GM18873 (cell line): ENCODE measurements at regions not wholly inside any gene's neighbourhood (a gene's known extent, or its start where the extent isn't known, plus 50 kb on each side); places are given as distances from the start of the nearest gene placed in this dataset.

Experiments used
- ATAC-seq: cut with Tn5 transposase; IDR thresholded peaks from one replicate; pipeline ENCODE4 v1.9.1; 2021; ENCODE audit warnings: mild to moderate bottlenecking, moderate library complexity, moderate number of reproducible peaks; ENCODE audit not compliant: unreplicated experiment, low FRiP score

DNA sequence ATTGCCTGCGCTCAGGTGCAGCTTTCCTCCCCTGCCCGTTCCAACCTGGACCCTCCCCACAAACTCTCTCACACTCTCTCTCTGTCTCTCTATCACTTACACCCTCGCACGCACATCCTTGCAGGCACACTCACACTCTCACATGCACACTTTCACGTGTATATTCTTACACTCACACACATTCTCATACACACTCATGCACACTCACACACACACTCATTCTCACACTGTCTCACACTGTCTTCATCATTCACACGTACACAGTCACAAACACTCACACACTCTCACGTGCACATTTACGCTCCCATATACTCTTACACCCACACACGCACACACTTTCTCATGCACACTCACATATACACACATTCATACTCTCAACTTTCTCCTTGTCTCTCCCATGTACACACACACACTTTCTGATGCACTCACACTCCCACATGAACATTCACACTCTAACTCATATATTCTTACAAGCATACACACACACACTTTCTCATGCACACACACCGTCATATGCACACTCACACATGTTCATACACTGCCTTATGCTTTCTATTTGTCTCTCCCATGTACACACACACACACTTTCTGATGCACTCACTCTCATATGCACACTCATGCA is 229.3 kb downstream of the SNX18 start:
- no peak for ATAC-seq

DNA sequence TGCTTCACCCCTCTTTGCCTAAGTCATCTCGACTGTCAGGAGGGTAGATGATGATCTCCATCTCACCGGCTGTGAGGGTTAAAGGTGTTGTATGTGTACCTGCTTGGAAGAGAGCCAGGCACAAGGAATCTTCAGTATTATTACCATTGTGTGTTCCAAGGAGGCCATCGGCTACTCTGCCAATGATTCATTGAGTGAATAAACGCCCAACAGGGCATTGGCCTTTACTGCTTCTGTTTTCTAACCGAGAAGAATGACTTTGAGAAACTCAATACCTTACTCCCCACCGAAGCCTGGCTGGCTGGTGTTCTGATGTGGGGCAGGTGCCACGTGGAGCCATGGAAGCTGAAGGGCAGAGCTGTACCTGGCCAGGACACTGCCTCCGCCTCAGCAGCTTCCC is 228.8 kb downstream of the SNX18 start:
- no peak for ATAC-seq

DNA sequence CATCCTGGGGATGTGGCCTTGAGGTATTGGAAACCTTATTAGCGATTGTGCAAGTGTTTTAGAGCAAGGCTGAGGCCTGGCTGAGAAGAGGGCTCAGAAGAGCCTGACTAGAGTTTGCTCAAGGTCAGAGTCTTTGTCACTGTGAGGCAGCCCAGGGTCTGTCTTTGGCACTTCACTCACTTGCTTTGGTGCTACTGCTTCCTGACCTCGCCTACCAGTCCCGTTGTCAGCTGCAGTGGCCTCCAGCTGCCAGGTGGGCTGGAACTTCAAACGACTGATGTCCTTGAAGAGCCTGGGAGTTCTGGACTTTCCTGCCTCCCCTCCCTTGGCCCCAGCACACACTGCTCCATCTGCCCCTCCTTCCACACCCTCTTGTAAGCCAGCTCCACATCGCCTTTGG is 228.0 kb downstream of the SNX18 start:
- ATAC-seq, result no peak

DNA sequence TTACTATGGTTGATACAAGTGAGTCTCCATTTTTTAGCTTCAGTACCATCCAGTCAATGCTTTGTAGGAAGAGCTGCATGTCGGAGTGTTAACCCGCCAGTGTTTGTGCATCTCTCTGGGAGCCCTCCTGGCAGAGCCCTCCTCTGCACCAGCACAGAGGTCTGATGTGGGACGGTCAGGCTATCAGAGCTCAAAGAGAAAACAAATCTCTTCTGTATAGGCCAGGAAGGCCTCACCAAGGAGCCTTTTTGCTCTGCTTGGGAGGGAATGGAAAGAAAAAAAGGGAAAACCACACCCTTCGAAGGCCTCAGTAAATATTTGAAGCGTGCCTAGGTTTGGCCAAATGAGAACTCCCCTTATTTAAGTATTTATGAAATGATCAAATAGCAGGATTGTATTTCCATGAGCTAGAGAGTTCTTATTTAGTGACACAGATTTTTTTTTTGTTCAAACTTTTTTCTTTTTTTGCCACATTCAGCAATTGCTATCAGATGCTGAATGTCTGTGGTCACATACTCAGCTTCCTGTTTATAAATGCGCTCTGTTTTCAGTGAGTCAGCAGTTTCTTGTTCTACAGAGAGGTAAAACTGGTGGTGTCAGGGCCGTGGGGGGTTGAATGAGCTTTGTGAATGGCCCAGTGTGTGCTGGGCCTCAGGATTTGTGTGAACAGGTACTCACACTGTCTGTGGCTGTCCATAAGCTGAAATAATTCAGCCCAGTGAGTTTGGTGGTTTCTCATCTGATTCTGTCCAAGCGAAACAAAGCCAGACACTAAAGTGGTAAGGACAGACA is 226.6 kb downstream of the SNX18 start:
- ATAC-seq, result peak; percentile 68

DNA sequence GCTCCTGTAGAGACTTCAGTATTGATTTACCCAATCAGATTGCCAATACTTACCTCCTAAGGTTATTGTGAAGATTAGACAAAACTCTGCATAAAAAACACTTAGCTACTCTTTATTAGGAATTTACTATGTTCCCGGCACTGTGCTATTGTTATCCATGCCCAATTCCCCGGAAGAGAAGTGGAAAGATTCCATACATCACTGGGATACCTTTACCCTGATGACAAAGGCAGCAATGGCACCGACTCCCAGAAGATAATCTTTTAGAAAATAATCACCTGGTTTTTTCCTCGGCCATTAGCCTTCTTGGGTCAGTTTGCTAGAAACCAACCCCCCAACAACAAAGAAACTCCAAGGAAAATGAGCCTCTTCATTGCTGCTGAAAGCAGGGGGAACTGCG is 226.0 kb downstream of the SNX18 start:
- no peak for ATAC-seq

DNA sequence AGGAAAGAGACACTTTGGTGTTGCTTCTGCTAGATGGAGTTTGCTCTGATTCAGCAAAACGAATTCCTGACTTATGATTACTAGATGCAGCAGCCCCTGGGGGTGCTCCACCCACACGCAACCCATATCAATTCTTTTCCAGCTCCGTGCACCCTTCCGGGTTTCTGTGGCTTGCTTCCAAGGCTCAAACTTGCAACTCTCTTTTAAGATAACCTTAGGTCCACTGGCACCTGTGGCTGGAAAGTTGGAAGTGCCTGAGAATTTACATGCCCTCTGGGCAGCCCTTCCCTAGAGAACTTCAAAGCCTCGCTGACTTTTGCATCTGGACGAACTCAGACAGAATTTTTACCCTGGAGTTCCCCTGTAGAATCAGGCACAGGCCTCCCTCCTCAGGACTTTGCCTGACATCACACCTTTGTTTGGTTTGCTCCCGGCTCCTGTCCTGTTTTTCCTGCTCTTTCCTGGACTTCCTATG is 224.9 kb downstream of the SNX18 start:
- ATAC-seq, result no peak

DNA sequence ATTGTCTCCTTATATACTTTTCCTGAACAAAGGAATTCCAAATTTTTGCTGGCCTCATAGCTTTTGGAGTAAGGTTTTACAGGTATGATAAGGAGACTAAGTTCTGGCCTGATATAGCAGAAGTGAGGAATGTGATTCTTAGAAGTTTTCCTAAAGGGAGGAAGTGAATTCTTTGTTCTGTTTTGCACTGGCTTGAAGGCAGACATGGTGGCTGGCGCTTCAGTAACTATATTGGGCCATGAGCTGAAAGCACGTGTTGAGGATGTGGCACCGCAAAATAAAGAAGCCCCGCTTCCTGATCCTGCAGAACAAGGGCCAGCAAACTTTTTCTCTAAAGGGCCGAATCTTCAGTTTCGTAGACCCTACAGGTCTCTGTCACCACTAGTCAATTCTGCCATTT is 224.2 kb downstream of the SNX18 start:
- no peak for ATAC-seq

DNA sequence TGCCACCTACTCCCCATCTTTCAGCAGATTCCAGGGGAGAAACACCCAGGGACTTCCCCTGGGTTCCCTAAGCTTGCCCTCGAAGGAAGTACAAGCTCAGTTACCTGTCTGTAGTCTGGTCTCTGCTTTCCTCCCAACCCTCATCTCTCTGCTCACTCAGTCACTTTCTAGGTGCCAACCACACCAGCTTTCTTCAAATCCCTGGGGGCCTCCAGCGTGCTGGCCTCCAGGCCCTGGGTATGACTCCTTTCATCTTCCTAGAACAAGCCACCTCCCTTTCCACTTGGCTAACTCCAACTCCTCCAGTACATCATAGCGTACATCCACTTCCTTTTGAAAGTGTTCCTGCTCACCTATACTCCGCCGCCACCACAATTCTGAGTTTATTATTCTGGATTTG is 222.6 kb downstream of the SNX18 start:
- ATAC-seq, result no peak

DNA sequence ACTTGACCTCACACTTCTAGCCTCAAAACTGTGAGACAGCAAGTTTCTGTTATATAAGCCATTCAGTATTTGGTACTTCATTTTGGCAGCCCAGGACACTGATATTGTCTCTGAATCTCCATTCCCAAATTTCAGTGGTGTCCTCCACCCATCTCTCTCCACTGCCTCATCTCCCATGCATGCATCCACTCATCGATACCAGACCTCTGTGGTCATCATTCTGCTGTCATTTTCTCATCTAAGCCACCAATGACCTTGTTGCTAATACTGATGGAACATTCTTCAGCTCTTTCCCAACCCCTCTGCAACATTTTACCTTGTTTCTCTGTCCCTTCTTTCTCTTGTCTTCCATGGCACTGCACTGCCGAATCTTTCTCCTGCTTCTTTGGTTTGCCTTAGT is 221.8 kb downstream of the SNX18 start:
- no peak for ATAC-seq

DNA sequence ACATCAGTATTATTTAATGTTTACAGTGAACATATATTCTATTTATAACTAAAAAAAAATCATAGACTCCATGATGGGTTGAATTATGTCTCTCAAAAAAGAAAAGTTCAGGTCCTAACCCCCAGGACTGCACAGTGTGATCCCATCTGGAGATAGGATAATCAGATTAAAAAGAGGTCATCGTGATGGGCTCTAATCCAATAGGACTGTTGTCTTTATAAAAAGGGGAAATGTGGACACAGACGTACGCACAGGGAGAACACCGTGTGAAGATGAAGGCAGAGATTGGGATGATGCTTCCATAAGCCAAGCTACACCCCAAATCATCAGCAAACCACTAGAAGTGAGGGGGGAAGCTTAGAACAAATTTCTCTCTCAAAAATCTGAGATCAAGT is 221.4 kb downstream of the SNX18 start:
- ATAC-seq, result no peak

DNA sequence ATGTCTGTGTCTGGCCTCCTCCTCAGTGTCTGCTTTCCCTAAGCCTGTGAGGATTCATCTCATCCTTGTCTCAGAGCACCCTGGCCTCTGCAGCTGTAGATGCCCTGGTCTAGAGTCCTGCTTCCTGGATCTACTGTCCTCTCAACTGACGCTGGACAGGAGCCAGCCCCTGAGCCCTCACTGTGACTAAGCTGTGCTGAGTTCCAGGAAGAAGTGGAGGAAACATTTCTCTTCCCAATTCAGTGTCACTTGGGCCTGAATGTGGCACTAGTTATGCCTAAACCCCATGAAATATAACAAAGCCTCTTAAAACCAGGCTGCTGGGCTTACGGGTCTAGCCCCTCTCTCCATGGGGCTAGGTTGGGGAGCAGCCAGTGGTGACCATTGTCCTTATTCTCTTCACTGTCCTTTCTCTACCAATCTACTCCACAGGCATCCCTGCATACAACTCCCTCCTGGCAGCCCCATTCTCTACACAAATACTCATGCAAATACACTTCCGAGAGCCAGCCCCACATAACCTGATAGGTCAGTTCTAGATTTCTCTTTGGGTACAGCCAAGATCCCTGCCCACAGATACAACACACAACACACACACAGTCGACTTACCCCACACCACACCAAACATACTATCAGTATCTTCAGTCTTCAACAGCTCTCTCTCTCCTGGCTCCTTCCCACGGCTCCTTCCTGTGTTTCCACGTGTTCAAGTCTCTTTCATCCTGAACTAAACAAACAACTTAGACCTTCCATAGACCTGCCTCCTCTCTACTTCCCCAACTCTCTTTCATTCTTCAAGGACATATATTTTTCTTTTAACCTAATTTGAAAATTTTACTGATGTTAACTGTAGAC is 220.8 kb downstream of the SNX18 start:
- no peak for ATAC-seq

DNA sequence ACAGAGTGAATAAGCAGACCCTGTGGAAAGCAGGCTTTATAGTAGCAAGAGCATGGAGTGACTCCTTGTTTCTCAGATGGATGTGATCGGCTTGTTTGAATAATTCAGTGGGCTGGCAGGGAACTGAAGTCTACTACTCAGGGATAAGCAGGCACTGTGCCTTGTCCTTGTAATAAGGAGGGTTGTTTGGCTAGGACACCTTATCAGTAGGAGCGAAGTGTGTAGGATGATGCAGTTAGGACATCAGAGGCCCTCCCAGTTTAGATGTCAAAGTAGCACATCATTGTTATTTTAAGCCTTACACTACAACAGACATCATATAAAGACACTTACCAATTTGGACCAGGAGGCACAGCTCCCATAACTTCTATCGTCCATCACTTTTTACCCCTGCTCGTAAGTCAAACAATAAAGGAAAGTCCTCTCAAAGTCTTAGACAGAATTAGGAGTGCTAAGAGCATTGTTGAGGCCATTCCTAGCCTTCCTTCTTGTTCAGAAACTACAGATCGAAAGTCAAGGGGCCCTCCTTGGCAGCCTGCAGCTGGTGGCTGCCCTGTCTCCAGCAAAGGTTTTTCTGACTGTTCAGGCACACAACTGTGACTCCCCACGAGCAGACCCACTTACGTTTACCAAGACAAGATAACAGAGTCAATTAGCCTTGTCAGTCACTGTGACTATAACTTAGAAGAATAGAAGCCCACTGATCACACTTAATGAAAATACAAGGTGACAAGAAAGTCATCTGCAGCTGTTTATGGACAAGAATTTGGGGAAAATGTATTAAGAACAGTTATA is 218.6 kb downstream of the SNX18 start:
- no peak for ATAC-seq

DNA sequence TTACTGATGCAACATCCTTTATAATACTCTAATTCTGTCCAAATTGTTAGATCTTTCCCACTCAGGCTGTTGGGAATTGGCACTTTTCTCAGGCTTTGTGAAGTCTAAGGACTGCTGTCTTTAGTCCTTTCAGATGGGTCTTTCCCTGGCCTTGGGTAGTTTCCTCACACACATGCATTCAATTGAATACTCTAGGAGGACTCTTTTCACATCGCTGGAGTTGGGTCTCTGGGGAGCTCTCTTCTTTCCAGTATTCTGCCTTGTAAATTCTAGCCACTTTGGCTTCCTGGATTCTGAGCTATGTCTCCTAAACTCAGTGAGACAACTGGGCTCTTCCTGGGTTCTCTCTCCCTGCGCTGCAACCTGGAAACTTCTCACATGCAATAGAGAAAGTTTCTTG is 215.5 kb downstream of the SNX18 start:
- no peak for ATAC-seq

DNA sequence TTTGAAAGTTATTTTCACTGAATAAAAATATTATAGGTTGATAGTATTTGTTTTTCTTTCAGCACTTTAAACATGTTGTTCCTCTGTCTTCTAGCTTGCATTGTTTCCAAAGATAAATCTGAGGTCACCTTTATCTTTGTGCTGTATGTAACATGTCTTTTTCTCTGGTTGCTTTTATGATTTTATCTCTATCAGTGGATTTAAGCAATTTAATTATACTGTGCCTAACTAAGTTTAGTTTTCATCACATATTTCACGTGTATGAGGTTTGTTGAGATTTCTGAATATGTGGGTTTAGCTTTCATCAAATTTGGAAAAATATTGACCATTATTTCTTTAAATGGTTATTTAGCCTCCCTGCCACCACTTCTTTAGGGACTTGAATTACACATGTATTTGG is 214.5 kb downstream of the SNX18 start:
- ATAC-seq, result no peak

DNA sequence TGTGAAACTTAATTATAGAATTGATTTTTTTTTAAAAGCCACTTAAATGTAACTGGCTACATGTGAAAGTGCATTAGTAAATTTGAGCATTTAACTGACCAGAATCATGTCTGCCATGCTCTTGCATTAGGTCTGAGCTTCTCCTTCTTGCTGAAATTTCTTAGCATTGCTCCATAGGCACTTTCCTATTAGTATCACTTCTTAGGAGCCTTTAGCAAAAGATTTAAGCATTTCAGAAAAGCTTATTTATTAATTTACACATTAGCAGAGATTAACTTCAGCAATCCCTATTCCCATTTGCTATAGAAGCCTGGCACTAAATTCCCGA is 211.0 kb downstream of the SNX18 start:
- ATAC-seq, result no peak

DNA sequence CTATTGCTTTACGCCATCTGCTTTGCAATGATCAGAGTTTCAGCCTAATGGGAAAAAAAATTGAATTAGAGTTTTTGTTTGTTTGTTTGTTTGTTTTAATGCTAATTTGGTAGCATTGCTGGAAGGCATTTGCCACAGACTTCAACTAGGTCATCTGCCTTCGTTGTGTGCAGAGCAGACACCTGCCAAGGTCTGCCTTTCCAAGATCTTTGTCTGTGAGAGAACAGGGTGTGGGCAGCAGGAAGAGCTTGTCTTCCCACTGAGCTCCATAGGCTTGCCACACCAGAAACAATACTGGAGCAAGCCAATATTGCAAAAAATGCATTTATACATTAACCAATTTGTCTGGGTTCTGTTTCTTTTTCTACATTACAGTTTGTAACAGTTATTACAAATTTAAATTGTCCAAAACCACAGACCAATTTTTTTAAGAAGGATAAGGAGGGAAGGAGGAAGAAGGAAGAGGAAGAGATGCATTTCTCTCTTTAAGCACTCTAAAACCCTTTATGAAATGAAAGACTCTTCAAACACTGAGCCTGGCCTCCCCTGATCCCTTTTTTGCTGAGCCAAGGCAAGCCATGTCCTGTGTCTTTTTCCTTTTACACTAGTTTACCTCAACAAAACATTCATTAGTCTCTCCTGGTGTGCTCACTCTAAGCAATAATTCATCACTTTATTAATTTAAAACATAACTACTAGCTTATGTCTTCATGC is 210.5 kb downstream of the SNX18 start:
- ATAC-seq, result no peak

DNA sequence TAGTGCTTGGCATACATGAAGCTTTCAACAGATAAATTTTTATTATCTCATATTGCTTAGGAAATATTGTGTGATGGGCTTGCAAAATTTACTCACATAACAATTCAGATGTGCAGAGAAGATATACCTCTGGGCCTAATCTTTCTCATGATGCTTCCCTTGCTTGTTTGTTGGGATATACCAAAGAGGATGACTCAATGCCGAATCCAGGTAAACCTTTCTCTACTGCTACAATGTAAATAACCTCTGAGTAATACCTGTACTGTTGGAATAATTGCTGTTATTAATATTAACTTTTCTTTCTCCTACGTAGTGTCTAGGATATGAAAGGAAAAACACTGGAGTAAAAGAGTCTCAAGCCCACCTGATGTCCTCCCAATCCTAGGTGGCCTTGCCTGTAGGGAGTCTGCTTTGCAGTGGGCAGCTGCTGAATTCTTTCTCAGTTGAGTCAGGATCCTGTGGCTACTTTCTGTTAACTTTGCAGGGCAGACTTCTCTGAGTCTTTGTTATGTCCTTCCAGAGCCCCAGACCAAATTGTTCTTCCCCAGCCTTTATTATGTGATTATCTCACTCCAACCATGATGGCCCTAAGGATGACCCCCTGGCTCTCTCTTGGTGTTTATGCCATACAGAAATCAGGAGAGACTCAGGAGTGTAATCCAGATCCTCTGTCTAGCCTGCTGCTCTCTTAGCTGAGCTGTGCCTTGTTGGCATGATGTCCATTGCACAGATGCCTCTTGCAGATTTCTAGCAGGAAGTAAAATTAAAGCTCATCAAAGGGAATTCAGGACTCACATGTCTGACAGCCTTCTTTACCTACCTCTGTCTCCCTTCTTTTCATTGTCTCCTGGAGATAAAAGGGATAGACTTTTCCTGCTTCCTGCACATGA is 208.1 kb downstream of the SNX18 start:
- ATAC-seq, result no peak

DNA sequence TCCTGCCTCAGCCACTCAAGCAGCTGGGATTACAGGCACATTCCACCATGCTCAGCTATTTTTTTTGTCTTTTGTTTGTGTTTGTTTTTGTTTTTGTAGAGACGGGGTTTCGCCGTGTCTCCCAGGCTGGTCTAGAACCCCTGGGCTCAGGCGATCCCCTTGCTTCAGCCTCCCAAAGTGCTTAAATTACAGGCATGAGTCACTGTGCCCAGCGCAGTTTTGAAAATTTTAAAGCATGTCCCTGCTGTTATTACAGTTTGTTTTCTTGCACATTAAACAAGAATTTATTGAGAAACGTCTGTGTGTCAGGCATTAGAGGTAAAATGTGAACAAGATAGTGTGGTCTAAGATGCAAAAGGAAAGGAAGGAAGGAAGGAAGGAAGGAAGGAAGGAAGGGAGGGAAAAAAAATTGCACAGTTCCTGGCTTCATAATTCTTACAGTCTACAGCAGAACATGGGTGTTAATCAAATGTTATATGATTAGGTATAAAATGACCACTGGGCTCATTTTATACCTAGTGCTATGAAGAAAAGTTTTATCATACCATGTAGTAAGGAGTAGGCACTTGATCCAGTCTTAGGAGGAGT is 205.4 kb downstream of the SNX18 start:
- no peak for ATAC-seq
